AG09319 (cell line): ENCODE measurements at regions not wholly inside any gene's neighbourhood (a gene's known extent, or its start where the extent isn't known, plus 50 kb on each side); places are given as distances from the start of the nearest gene placed in this dataset.
"Not testable (repeated sequence)": the region's sequence is repeated elsewhere in the genome, so short reads cannot be mapped to it uniquely, and the experiment has no call there.

Source experiments
- DNase-seq: peaks from one replicate; pipeline ENCODE4 v3.0.0-alpha.2; 2010; ENCODE audit warnings: low read depth; ENCODE audit errors: extremely low read depth
- TF ChIP-seq, protein P1 (sequence below): IDR thresholded peaks from 2 replicates; pipeline ENCODE4 v1.5.1; 2011; ENCODE audit warnings: low read depth, mild to moderate bottlenecking, inconsistent platforms, low read length, moderate library complexity

- DNase-seq: no peak
- TF ChIP-seq, protein P1, sequence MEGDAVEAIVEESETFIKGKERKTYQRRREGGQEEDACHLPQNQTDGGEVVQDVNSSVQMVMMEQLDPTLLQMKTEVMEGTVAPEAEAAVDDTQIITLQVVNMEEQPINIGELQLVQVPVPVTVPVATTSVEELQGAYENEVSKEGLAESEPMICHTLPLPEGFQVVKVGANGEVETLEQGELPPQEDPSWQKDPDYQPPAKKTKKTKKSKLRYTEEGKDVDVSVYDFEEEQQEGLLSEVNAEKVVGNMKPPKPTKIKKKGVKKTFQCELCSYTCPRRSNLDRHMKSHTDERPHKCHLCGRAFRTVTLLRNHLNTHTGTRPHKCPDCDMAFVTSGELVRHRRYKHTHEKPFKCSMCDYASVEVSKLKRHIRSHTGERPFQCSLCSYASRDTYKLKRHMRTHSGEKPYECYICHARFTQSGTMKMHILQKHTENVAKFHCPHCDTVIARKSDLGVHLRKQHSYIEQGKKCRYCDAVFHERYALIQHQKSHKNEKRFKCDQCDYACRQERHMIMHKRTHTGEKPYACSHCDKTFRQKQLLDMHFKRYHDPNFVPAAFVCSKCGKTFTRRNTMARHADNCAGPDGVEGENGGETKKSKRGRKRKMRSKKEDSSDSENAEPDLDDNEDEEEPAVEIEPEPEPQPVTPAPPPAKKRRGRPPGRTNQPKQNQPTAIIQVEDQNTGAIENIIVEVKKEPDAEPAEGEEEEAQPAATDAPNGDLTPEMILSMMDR: no peak
These were observed 117.2 kb upstream of the FAT1 start for GRCh38 chr4:186840771-186841301.

DNA sequence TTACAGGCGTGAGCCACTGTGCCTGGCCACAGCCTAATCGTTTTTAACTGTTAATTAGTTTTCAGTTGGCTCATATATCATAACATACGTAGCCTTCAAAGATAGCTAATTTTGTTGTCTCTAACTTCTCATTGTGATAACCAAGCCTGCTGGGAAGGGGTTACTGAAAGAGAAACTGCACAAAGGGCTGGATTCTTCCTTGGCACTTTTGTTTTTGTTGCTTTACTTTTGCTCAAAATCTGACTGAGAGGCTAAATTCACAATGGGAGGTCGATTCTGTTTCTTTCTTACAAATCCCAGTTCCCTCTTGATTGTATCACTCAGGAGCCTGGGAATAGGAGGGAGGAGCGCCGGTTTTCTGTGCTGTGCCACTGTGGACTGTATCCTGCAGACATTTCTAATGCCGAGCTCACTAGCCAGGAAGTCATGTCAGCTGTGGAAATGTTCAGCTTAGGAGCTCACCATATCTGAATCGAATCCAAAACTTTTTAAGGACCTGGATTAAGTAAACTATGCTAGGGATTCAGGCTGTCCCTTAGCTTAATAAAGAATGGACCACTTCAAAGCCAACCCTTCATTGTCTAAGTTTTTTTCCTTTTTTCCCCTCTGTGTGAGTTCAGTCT lies 120.5 kb upstream of the FAT1 start:
- TF ChIP-seq, protein P1: no peak
- DNase-seq: no peak

- DNase-seq: peak; percentile 36
These were observed 121.6 kb upstream of the FAT1 start for GRCh38 chr4:186845137-186845842.

GRCh38 chr4:186846426-186846825 lies 122.8 kb upstream of the FAT1 start:
- TF ChIP-seq, protein P1: no peak
- DNase-seq: no peak

More at GRCh38 chr4:186845137-186845842, 121.6 kb upstream of the FAT1 start:
- TF ChIP-seq, protein P1: no peak

GRCh38 chr4:186847429-186848131 lies 123.9 kb upstream of the FAT1 start:
- DNase-seq: not testable (repeated sequence)

- DNase-seq: no peak
- TF ChIP-seq, protein P1: no peak
These were observed 124.8 kb upstream of the FAT1 start for GRCh38 chr4:186848437-186848836.

- TF ChIP-seq, protein P1: no peak
- no peak for DNase-seq
These were observed 127.8 kb upstream of the FAT1 start for GRCh38 chr4:186851291-186852072.
